Body of pancreas (tissue), 4 donors: ENCODE measurements at regions not wholly inside any gene's neighbourhood (a gene's known extent, or its start where the extent isn't known, plus 50 kb on each side); places are given as distances from the start of the nearest gene placed in this dataset.

Source experiments
- CTCF ChIP-seq, 7 experiments: fragments of 450-650 bp in 4 of 7; fragments of 200-600 bp in 3 of 7; sonication (generic) in 3 of 7; IDR thresholded peaks; one replicate each; pipeline ENCODE4 v1.5.1; 2016 to 2019; ENCODE audit warnings: antibody characterized with exemption in 7 of 7
- POLR2A ChIP-seq, 3 donors: fragments of 450-650 bp; IDR thresholded peaks; one replicate each; pipeline ENCODE4 v1.6.1; 2016; ENCODE audit warnings: antibody characterized with exemption in 3 of 3, mild to moderate bottlenecking in 2 of 3

GRCh38 chr18:78873926-78874500 lies 105.6 kb upstream of the SALL3 start:
- TF ChIP-seq CTCF (IDR thresholded peaks at IDR 0.05) (no peak), POLR2A (IDR thresholded peaks at IDR 0.05) (no peak)
